Neural progenitor cell (in vitro differentiated cells): ENCODE measurements at regions not wholly inside any gene's neighbourhood (a gene's known extent, or its start where the extent isn't known, plus 50 kb on each side); places are given as distances from the start of the nearest gene placed in this dataset.

Source experiments
- DNase-seq: peaks from one replicate; pipeline ENCODE4 v3.0.0-alpha.2; 2016; ENCODE audit warnings: low spot score
- H2AFZ ChIP-seq: fragments of 200-600 bp; sonication (generic); replicated peaks from 2 replicates; pipeline ENCODE4 v1.6.1; 2016; ENCODE audit warnings: antibody characterized with exemption
- H3F3A ChIP-seq: fragments of 200-600 bp; sonication (generic); 2 replicates; pipeline ENCODE4 v1.6.1; 2016; ENCODE audit warnings: antibody characterized with exemption, low read depth
- H3K27ac ChIP-seq: fragments of 200-600 bp; sonication (generic); 2 replicates; pipeline ENCODE4 v1.5.1; 2016; ENCODE audit warnings: mild to moderate bottlenecking
- H3K27me3 ChIP-seq: fragments of 200-600 bp; sonication (generic); 2 replicates; pipeline ENCODE4 v1.6.1; 2016; ENCODE audit warnings: mild to moderate bottlenecking, moderate library complexity
- H3K36me3 ChIP-seq: fragments of 200-600 bp; sonication (generic); 2 replicates; pipeline ENCODE4 v1.5.1; 2016
- H3K4me1 ChIP-seq: fragments of 200-600 bp; sonication (generic); 2 replicates; pipeline ENCODE4 v1.6.1; 2016; ENCODE audit warnings: mixed run types
- H3K4me2 ChIP-seq: fragments of 200-600 bp; sonication (generic); 2 replicates; pipeline ENCODE4 v1.6.1; 2016
- H3K4me3 ChIP-seq: fragments of 200-600 bp; sonication (generic); 2 replicates; pipeline ENCODE4 v1.5.1; 2016
- H3K79me2 ChIP-seq: fragments of 200-600 bp; sonication (generic); 2 replicates; pipeline ENCODE4 v1.6.1; 2016; ENCODE audit warnings: low read depth
- H3K9ac ChIP-seq: fragments of 200-600 bp; sonication (generic); 2 replicates; pipeline ENCODE4 v1.6.1; 2016
- H3K9me3 ChIP-seq: fragments of 200-600 bp; sonication (generic); 2 replicates; pipeline ENCODE4 v1.5.1; 2016; ENCODE audit warnings: low read depth
- H4K20me1 ChIP-seq: fragments of 200-600 bp; sonication (generic); 2 replicates; pipeline ENCODE4 v1.6.1; 2016; ENCODE audit warnings: low read depth
- H3K27ac Mint-ChIP-seq: 3 replicates; pipeline ENCODE4 v1.8.0; 2021; ENCODE audit warnings: mixed read lengths
- H3K27me3 Mint-ChIP-seq: 2 replicates; pipeline ENCODE4 v1.8.0; 2022; ENCODE audit warnings: low read depth, mild to moderate bottlenecking, inconsistent platforms, moderate library complexity, mixed read lengths; ENCODE audit not compliant: insufficient read depth
- H3K36me3 Mint-ChIP-seq: 3 replicates; pipeline ENCODE4 v1.8.0; 2021; ENCODE audit warnings: mixed read lengths
- H3K4me1 Mint-ChIP-seq: 3 replicates; pipeline ENCODE4 v1.8.0; 2021; ENCODE audit warnings: mixed read lengths
- H3K4me3 Mint-ChIP-seq: 3 replicates; pipeline ENCODE4 v1.8.0; 2021; ENCODE audit warnings: mild to moderate bottlenecking, moderate library complexity, mixed read lengths
- H3K9me3 Mint-ChIP-seq: 3 replicates; pipeline ENCODE4 v1.8.0; 2020; ENCODE audit warnings: mixed read lengths
- CTCF ChIP-seq: fragments of 200-600 bp; sonication (generic); IDR thresholded peaks from 2 replicates; pipeline ENCODE4 v1.5.1; 2017; ENCODE audit warnings: antibody characterized with exemption, mild to moderate bottlenecking
- EZH2 ChIP-seq: fragments of 200-600 bp; sonication (generic); IDR thresholded peaks from 2 replicates; pipeline ENCODE4 v1.6.1; 2017; ENCODE audit warnings: antibody characterized with exemption, mild to moderate bottlenecking, moderate library complexity
- EZH2phosphoT487 ChIP-seq: fragments of 200-600 bp; sonication (generic); IDR thresholded peaks from 2 replicates; pipeline ENCODE4 v1.6.1; 2017; ENCODE audit warnings: antibody characterized with exemption

- Histone ChIP-seq H2AFZ (no peak overlapping the region), H4K20me1 (no peaks in the 10 kb centered on the region)
Observed at GRCh38 chr17:72560303-72561247, 439.8 kb downstream of the SOX9 start.

GRCh38 chr17:72561266-72561665 lies 440.4 kb downstream of the SOX9 start:
- Mint-ChIP-seq H3K27me3 (peaks cover 10% of the 10 kb centered on the region), H3K27ac (no peak overlapping the region), H3K9me3 (no peaks in the 10 kb centered on the region), H3K36me3 (no peaks in the 10 kb centered on the region), H3K4me1 (peaks cover 16% of the 10 kb centered on the region), H3K4me3 (no peak overlapping the region)
- Histone ChIP-seq H2AFZ (no peak overlapping the region), H3K9ac (no peak overlapping the region), H3K4me2 (no peak overlapping the region), H3K4me1 (no peaks in the 10 kb centered on the region), H3K9me3 (no peaks in the 10 kb centered on the region), H3F3A (no peaks in the 10 kb centered on the region), H3K79me2 (no peaks in the 10 kb centered on the region), H3K4me3 (no peak overlapping the region), H3K27me3 (no peaks in the 10 kb centered on the region), H3K36me3 (no peaks in the 10 kb centered on the region), H4K20me1 (no peaks in the 10 kb centered on the region), H3K27ac (no peak overlapping the region)
- DNase-seq, result no peak
- no peak for TF ChIP-seq CTCF
- TF ChIP-seq EZH2, result no peak
- TF ChIP-seq EZH2phosphoT487, result no peak

More at GRCh38 chr17:72560303-72561247, 439.8 kb downstream of the SOX9 start:
- H3K79me2 ChIP-seq, result no peaks in the 10 kb centered on the region
- Mint-ChIP-seq H3K9me3 (no peaks in the 10 kb centered on the region), H3K4me1 (peaks cover 16% of the 10 kb centered on the region), H3K36me3 (no peaks in the 10 kb centered on the region), H3K27me3 (peaks cover 10% of the 10 kb centered on the region), H3K27ac (no peak overlapping the region), H3K4me3 (peak overlapping the region; percentile 22)
- no peak overlapping the region for H3K9ac ChIP-seq
- no peak overlapping the region for H3K27ac ChIP-seq
- H3K27me3 ChIP-seq, result no peaks in the 10 kb centered on the region
- H3K4me3 ChIP-seq, result no peak overlapping the region
- peak; percentile 80 for DNase-seq
- no peak overlapping the region for H3K4me2 ChIP-seq
- TF ChIP-seq CTCF, result peak; percentile 94
- TF ChIP-seq EZH2, result no peak
- H3K36me3 ChIP-seq, result no peaks in the 10 kb centered on the region
- H3F3A ChIP-seq, result no peaks in the 10 kb centered on the region
- H3K4me1 ChIP-seq, result no peaks in the 10 kb centered on the region
- no peaks in the 10 kb centered on the region for H3K9me3 ChIP-seq

- H3K9me3 ChIP-seq, result no peaks in the 10 kb centered on the region
- no peak overlapping the region for H3K4me2 ChIP-seq
- no peaks in the 10 kb centered on the region for H3K79me2 ChIP-seq
- H3K4me1 ChIP-seq, result no peaks in the 10 kb centered on the region
- H3K27me3 Mint-ChIP-seq, result peaks cover 10% of the 10 kb centered on the region
- no peaks in the 10 kb centered on the region for H4K20me1 ChIP-seq
- TF ChIP-seq EZH2 (no peak), EZH2phosphoT487 (no peak), CTCF (no peak)
- no peak overlapping the region for H3K27ac Mint-ChIP-seq
- H2AFZ ChIP-seq, result no peak overlapping the region
- H3K9ac ChIP-seq, result no peak overlapping the region
- DNase-seq, result no peak
- H3K4me1 Mint-ChIP-seq, result peaks cover 16% of the 10 kb centered on the region
- H3K36me3 Mint-ChIP-seq, result no peaks in the 10 kb centered on the region
- no peaks in the 10 kb centered on the region for H3K36me3 ChIP-seq
- H3K4me3 ChIP-seq, result no peak overlapping the region
- no peak overlapping the region for H3K27ac ChIP-seq
- H3K27me3 ChIP-seq, result no peaks in the 10 kb centered on the region
- no peaks in the 10 kb centered on the region for H3K9me3 Mint-ChIP-seq
- H3K4me3 Mint-ChIP-seq, result no peak overlapping the region
- H3F3A ChIP-seq, result no peaks in the 10 kb centered on the region
Observed at GRCh38 chr17:72561680-72562079, 440.9 kb downstream of the SOX9 start.
